HG03520 (cell line): ENCODE measurements at regions not wholly inside any gene's neighbourhood (a gene's known extent, or its start where the extent isn't known, plus 50 kb on each side); places are given as distances from the start of the nearest gene placed in this dataset.

ENCODE experiments used
- ATAC-seq: cut with Tn5 transposase; IDR thresholded peaks from one replicate; pipeline ENCODE4 v1.9.1; 2021; ENCODE audit warnings: mild to moderate bottlenecking, moderate library complexity; ENCODE audit not compliant: unreplicated experiment

- no peak for ATAC-seq
These were observed 96.7 kb upstream of the SMIM21 start for GRCh38 chr18:75524181-75524580.

- ATAC-seq: no peak
These were observed 94.3 kb upstream of the SMIM21 start for GRCh38 chr18:75521816-75522215.

- no peak for ATAC-seq
These were observed 90.5 kb upstream of the SMIM21 start for GRCh38 chr18:75518007-75518406.

- ATAC-seq: no peak
These were observed 89.8 kb upstream of the SMIM21 start for GRCh38 chr18:75517286-75517685.

GRCh38 chr18:75507636-75508035 lies 80.1 kb upstream of the SMIM21 start:
- ATAC-seq: no peak

GRCh38 chr18:75506913-75507312 lies 79.4 kb upstream of the SMIM21 start:
- no peak for ATAC-seq

- no peak for ATAC-seq
These were observed 77.0 kb upstream of the SMIM21 start for GRCh38 chr18:75504469-75504868.

GRCh38 chr18:75503615-75504014 lies 76.1 kb upstream of the SMIM21 start:
- no peak for ATAC-seq

- no peak for ATAC-seq
These were observed 74.8 kb upstream of the SMIM21 start for GRCh38 chr18:75502286-75502685.

- no peak for ATAC-seq
These were observed 73.0 kb upstream of the SMIM21 start for GRCh38 chr18:75500545-75500944.

GRCh38 chr18:75497576-75498235 lies 70.2 kb upstream of the SMIM21 start:
- no peak for ATAC-seq

- ATAC-seq: no peak
These were observed 68.6 kb upstream of the SMIM21 start for GRCh38 chr18:75496151-75496550.

- no peak for ATAC-seq
These were observed 65.3 kb upstream of the SMIM21 start for GRCh38 chr18:75492852-75493251.

- no peak for ATAC-seq
These were observed 63.9 kb upstream of the SMIM21 start for GRCh38 chr18:75491361-75491760.

- no peak for ATAC-seq
These were observed 62.1 kb upstream of the SMIM21 start for GRCh38 chr18:75489493-75490190.

GRCh38 chr18:75483662-75484061 lies 56.2 kb upstream of the SMIM21 start:
- no peak for ATAC-seq

GRCh38 chr18:75482880-75483279 lies 55.4 kb upstream of the SMIM21 start:
- ATAC-seq: no peak

- no peak for ATAC-seq
These were observed 53.0 kb upstream of the SMIM21 start for GRCh38 chr18:75480487-75480886.

GRCh38 chr18:75478996-75479880 lies 51.7 kb upstream of the SMIM21 start:
- ATAC-seq: peak; percentile 63

GRCh38 chr18:75477900-75478299 lies 50.4 kb upstream of the SMIM21 start:
- ATAC-seq: no peak
